IPS-20b (cell line): ENCODE measurements at regions not wholly inside any gene's neighbourhood (a gene's known extent, or its start where the extent isn't known, plus 50 kb on each side); places are given as distances from the start of the nearest gene placed in this dataset.

Experiments
- H3K27ac ChIP-seq: one replicate; pipeline ENCODE4 v1.5.1; 2013; ENCODE audit warnings: low read length
- H3K27me3 ChIP-seq: 2 replicates; pipeline ENCODE4 v1.6.1; 2013; ENCODE audit warnings: mild to moderate bottlenecking, low read length, inconsistent platforms; ENCODE audit not compliant: insufficient read depth
- H3K36me3 ChIP-seq: 2 replicates; pipeline ENCODE4 v1.6.1; 2013; ENCODE audit warnings: low read depth, mild to moderate bottlenecking, inconsistent platforms, low read length, moderate library complexity; ENCODE audit not compliant: insufficient read depth
- H3K4me1 ChIP-seq: 2 replicates; pipeline ENCODE4 v1.6.1; 2013; ENCODE audit warnings: mild to moderate bottlenecking, control low read depth, inconsistent platforms, low read length, moderate library complexity; ENCODE audit not compliant: insufficient read depth
- H3K4me3 ChIP-seq: 2 replicates; pipeline ENCODE4 v1.5.1; 2013; ENCODE audit warnings: mild to moderate bottlenecking, low read length, inconsistent platforms
- H3K9ac ChIP-seq: 2 replicates; pipeline ENCODE4 v1.6.1; 2013; ENCODE audit warnings: low read depth, mild to moderate bottlenecking, inconsistent platforms, low read length, moderate library complexity
- H3K9me3 ChIP-seq: 2 replicates; pipeline ENCODE4 v1.6.1; 2013; ENCODE audit warnings: mild to moderate bottlenecking, low read depth, low read length, inconsistent platforms; ENCODE audit not compliant: insufficient read depth

DNA sequence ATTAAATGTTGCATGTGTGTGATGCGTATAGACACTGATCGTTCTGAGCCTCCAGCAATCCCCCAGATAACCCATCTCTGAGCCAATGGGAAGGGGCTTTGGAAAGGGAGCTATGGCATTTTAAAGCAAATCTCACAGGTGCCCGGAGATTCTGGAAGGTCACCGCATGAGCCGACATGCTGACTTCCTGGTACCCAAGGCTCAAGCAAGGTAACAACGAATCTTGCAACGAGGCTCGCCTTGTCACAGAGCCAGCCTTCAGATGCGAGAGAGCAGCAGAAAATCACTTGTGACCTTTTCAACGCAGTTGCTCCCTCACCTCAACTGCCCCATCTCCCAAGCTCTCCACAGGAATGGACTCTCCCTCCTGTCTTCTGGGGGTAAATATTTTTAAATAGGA is 154.8 kb upstream of the CDH5 start:
- H3K9me3 ChIP-seq = no peaks in the 10 kb centered on the region
- no peak overlapping the region for H3K4me3 ChIP-seq
- H3K9ac ChIP-seq = no peak overlapping the region
- no peaks in the 10 kb centered on the region for H3K36me3 ChIP-seq
- no peaks in the 10 kb centered on the region for H3K4me1 ChIP-seq
- H3K27me3 ChIP-seq = no peaks in the 10 kb centered on the region
- H3K27ac ChIP-seq = no peak overlapping the region

- Histone ChIP-seq H3K9me3 (no peaks in the 10 kb centered on the region), H3K27me3 (no peaks in the 10 kb centered on the region), H3K9ac (no peak overlapping the region), H3K27ac (no peak overlapping the region), H3K4me1 (0 out of 2 replicates have a peak, but pooled peaks cover 2% of the 10 kb centered on the region), H3K4me3 (no peak overlapping the region), H3K36me3 (no peaks in the 10 kb centered on the region)
These were observed 158.6 kb upstream of the CDH5 start for GRCh38 chr16:66207883-66208265.

- Histone ChIP-seq H3K9ac (no peak overlapping the region), H3K9me3 (no peaks in the 10 kb centered on the region), H3K27me3 (no peaks in the 10 kb centered on the region), H3K36me3 (no peaks in the 10 kb centered on the region), H3K4me3 (no peak overlapping the region), H3K27ac (no peak overlapping the region), H3K4me1 (0 out of 2 replicates have a peak, but pooled peaks cover 2% of the 10 kb centered on the region)
These were observed 159.2 kb upstream of the CDH5 start for GRCh38 chr16:66207139-66207882.

- no peaks in the 10 kb centered on the region for H3K36me3 ChIP-seq
- H3K4me3 ChIP-seq = no peak overlapping the region
- H3K27ac ChIP-seq = no peak overlapping the region
- no peak overlapping the region for H3K9ac ChIP-seq
- H3K4me1 ChIP-seq = 0 out of 2 replicates have a peak, but pooled peaks cover 2% of the 10 kb centered on the region
- no peaks in the 10 kb centered on the region for H3K27me3 ChIP-seq
- H3K9me3 ChIP-seq = no peaks in the 10 kb centered on the region
These were observed 160.1 kb upstream of the CDH5 start for GRCh38 chr16:66206363-66206762.

- no peak overlapping the region for H3K4me3 ChIP-seq
- H3K27ac ChIP-seq = no peak overlapping the region
- 0 out of 2 replicates have a peak, but pooled peaks cover 2% of the 10 kb centered on the region for H3K4me1 ChIP-seq
- H3K9me3 ChIP-seq = no peaks in the 10 kb centered on the region
- no peak overlapping the region for H3K9ac ChIP-seq
- H3K36me3 ChIP-seq = no peaks in the 10 kb centered on the region
- no peaks in the 10 kb centered on the region for H3K27me3 ChIP-seq
These were observed 160.9 kb upstream of the CDH5 start for GRCh38 chr16:66205287-66206231.

DNA sequence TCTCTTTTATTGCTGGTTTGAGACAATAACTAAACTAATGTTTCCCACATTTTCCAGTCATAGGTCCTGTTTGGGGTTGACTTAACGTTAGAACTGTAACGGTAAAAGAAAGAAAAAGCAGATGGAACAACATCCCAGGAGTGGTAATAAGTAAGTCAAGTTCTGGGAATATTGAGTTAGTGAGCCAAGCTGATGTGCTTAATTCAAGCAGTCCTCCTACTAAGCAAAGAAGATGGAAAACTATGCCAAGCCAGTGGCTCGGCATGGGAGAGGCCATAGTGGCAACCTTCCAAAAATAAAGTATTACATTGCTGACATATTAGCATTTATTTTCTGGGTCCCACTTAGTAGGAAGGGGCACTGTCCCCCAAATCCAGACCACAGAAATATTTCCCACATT is 161.7 kb upstream of the CDH5 start:
- no peaks in the 10 kb centered on the region for H3K9me3 ChIP-seq
- no peaks in the 10 kb centered on the region for H3K36me3 ChIP-seq
- H3K4me3 ChIP-seq = no peak overlapping the region
- no peak overlapping the region for H3K27ac ChIP-seq
- 0 out of 2 replicates have a peak, but pooled peaks cover 2% of the 10 kb centered on the region for H3K4me1 ChIP-seq
- H3K27me3 ChIP-seq = no peaks in the 10 kb centered on the region
- no peak overlapping the region for H3K9ac ChIP-seq

- H3K9me3 ChIP-seq = no peaks in the 10 kb centered on the region
- no peaks in the 10 kb centered on the region for H3K27me3 ChIP-seq
- H3K36me3 ChIP-seq = no peaks in the 10 kb centered on the region
- 0 out of 2 replicates have a peak, but pooled peaks cover 2% of the 10 kb centered on the region for H3K4me1 ChIP-seq
- no peak overlapping the region for H3K4me3 ChIP-seq
- H3K9ac ChIP-seq = no peak overlapping the region
- H3K27ac ChIP-seq = no peak overlapping the region
These were observed 163.0 kb upstream of the CDH5 start for GRCh38 chr16:66203476-66203875.

- H3K4me1 ChIP-seq = no peaks in the 10 kb centered on the region
- H3K9ac ChIP-seq = no peak overlapping the region
- no peaks in the 10 kb centered on the region for H3K9me3 ChIP-seq
- H3K27me3 ChIP-seq = no peaks in the 10 kb centered on the region
- H3K4me3 ChIP-seq = no peak overlapping the region
- no peaks in the 10 kb centered on the region for H3K36me3 ChIP-seq
- H3K27ac ChIP-seq = no peak overlapping the region
These were observed 167.3 kb upstream of the CDH5 start for GRCh38 chr16:66199189-66199588.

GRCh38 chr16:66198641-66199040 is 167.8 kb upstream of the CDH5 start:
- Histone ChIP-seq H3K27ac (no peak overlapping the region), H3K9ac (no peak overlapping the region), H3K27me3 (no peaks in the 10 kb centered on the region), H3K36me3 (no peaks in the 10 kb centered on the region), H3K4me3 (no peak overlapping the region), H3K4me1 (no peaks in the 10 kb centered on the region), H3K9me3 (no peaks in the 10 kb centered on the region)

DNA sequence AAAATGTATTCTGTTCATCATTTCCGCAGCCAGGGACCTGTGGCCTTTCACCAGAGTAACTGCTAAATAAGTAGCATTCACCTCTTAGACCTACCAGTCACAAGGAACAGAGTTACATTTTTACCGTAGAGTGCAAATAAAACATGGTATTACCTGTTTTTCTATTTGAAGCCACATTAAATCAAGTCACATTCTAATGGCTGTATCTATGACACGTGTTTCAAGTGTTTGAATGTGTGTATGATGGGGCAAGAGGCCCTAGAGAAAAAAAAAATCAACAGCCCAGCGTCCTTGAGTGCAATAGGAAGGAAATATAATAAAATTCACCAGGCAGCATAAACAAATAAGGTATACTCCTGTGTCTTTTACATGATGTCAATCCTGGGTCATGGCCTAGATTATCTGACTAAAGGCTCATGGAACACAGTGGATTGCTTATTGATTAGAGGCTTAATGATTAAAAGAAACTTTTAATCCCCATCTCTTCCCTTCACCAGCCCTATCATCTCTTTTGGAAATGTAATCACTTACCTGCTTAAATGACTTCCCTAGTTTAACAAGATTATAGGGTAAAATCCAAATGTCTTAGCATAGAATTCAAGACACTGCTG is 168.7 kb upstream of the CDH5 start:
- Histone ChIP-seq H3K4me1 (no peaks in the 10 kb centered on the region), H3K27me3 (no peaks in the 10 kb centered on the region), H3K27ac (no peak overlapping the region), H3K9ac (no peak overlapping the region), H3K4me3 (no peak overlapping the region), H3K9me3 (no peaks in the 10 kb centered on the region), H3K36me3 (no peaks in the 10 kb centered on the region)

- Histone ChIP-seq H3K4me3 (no peak overlapping the region), H3K9ac (no peak overlapping the region), H3K9me3 (no peaks in the 10 kb centered on the region), H3K27me3 (no peaks in the 10 kb centered on the region), H3K4me1 (no peaks in the 10 kb centered on the region), H3K27ac (no peak overlapping the region), H3K36me3 (no peaks in the 10 kb centered on the region)
These were observed 169.7 kb upstream of the CDH5 start for GRCh38 chr16:66196770-66197169.
